T-helper 1 cell treated with Interleukin-12 subunit alpha and Interleukin-12 subunit beta and Interleukin-4 antibody, amounts not matched to agents 30 ng/mL and 1 ng/mL, for 36 hours (primary cell): ENCODE measurements at regions not wholly inside any gene's neighbourhood (a gene's known extent, or its start where the extent isn't known, plus 50 kb on each side); places are given as distances from the start of the nearest gene placed in this dataset.
"Not testable (repeated sequence)": the region's sequence is repeated elsewhere in the genome, so short reads cannot be mapped to it uniquely, and the experiment has no call there.

Source experiments
- intact Hi-C: fragments of 100-400 bp; cut with micrococcal nuclease; formaldehyde crosslinking; loops from one replicate; pipeline ENCODE4 v1.15.1; 2024

- intact Hi-C loops = loop anchor here (5.0 kb wide), 1 partner anchor 256 kb away; no protein-coding TSS in a partner anchor
Measured at GRCh38 chr12:127106041-127106440, 1160.9 kb upstream of the TMEM132C start.

GRCh38 chr12:127106697-127107096 lies 1160.3 kb upstream of the TMEM132C start:
- intact Hi-C loops = loop anchor here (5.0 kb wide), 1 partner anchor 256 kb away; no protein-coding TSS in a partner anchor

DNA sequence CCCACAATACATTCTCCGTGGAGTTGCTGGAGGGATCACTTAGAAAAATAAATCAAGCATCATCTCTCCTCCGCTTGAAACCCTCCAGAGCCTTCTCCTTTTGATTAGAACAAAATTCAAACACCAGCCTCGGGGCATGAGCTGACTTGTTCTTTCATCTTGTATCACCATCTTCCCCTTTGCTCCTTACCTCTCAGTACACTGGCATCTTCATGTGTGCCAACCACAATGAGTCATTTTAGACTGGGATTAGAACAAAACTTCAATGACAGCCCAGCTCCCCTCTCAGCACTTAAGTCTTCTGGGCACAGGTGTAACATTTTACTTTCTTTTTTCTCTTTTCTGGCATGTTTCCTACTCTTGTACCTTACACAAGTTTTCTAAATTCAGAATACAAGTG lies 1159.2 kb upstream of the TMEM132C start:
- intact Hi-C loops = loop anchor here (1.0 to 5.0 kb wide), 4 partner anchors 173 to 274 kb away; no protein-coding TSS in a partner anchor

GRCh38 chr12:127108360-127109215 lies 1158.4 kb upstream of the TMEM132C start:
- intact Hi-C loops = loop anchor here (1.0 to 5.0 kb wide), 4 partner anchors 172 to 273 kb away; no protein-coding TSS in a partner anchor

GRCh38 chr12:127113945-127114344 lies 1153.0 kb upstream of the TMEM132C start:
- intact Hi-C loops = no loop called here

- intact Hi-C loops = no loop called here
Measured at GRCh38 chr12:127115468-127116035, 1151.4 kb upstream of the TMEM132C start.

DNA sequence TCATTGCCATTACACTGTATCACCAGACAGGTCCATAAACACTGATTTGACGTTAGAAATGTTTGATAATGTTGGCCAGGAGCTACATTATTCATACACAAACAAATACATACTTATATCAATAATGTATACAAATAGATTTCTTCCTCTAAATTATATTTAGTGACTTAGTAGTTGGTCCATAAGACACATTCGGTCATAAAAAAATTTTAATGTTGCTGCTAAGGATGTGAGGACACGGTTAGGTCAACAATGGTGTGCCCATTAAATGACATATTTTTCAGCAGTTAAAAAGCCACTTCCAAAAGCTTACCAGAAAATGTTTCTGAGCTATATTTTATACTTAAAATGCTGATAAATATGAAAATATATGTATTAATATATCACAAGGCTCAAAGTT lies 1148.7 kb upstream of the TMEM132C start:
- intact Hi-C loops = no loop called here

DNA sequence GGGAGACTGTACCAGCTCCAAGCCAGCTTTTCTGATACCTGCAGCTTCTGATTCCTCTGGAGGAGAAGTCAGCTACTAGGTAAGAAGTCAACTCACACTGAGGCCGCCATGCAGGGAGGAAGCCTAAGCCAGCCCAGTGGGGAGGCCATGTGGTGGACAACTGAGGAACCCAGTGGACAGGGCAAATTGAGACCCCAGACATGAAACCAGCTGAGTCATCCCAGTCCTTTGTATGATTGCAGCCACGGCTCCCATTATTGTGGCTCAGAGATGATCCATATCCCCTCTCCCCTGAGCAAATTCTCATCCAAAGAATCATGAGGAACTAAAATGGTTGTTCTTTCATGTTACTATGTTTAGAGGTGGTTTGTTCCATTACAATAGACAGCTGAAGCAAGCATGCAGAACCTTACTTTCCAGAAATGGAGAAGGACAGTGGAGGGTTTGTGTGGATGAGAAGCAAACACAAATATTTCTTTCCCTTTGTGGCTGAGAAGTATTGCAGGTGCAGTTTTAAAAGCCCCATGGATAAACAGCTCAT lies 1147.3 kb upstream of the TMEM132C start:
- intact Hi-C loops = no loop called here

- intact Hi-C loops = no loop called here
Measured at GRCh38 chr12:127120851-127121250, 1146.1 kb upstream of the TMEM132C start.

- intact Hi-C loops = no loop called here
Measured at GRCh38 chr12:127121494-127122084, 1145.4 kb upstream of the TMEM132C start.

GRCh38 chr12:127125607-127126259 lies 1141.2 kb upstream of the TMEM132C start:
- intact Hi-C loops = loop anchor here (1.0 to 2.0 kb wide), 2 partner anchors 37 to 42 kb away; no protein-coding TSS in a partner anchor

DNA sequence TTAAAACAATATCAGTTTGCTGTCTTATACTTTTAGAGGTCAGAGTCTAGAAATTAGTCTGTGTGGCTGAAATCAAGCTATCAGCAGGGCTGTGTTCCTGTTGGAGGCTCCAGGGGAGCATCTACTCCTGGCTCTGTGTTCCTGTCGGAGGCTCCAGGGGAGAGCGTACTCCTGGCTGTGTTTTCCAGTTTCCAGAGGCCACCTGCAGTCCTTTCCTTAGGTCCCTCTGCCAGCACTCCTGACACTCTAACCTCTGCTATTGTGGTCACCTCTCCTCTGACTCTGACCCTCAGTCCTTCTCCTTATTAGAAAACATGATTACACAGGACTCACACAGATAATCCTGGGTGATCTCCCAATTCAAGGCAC lies 1140.7 kb upstream of the TMEM132C start:
- intact Hi-C loops = loop anchor here (1.0 to 2.0 kb wide), 2 partner anchors 37 to 43 kb away; no protein-coding TSS in a partner anchor

DNA sequence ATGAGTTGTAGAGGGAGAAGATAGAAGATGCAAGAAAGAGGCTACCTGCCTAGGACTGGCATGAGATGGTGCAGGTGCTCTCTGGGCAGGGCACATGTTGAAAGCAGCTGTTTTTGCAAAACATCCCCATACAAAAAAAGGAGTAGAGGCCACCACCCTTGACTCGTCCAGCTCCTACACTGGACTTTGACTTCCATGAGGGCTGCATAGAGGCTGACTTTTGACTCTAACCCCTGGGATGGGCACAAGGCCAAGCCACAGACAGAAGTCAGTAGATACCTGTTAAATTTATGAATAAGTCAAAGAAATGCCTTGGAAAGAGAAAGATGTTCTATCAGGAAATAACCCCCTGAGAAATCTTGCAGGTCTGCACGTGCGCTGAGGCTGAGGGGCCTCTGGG lies 1139.1 kb upstream of the TMEM132C start:
- intact Hi-C loops = loop anchor here (2.0 kb wide), 1 partner anchor 35 kb away; no protein-coding TSS in a partner anchor

DNA sequence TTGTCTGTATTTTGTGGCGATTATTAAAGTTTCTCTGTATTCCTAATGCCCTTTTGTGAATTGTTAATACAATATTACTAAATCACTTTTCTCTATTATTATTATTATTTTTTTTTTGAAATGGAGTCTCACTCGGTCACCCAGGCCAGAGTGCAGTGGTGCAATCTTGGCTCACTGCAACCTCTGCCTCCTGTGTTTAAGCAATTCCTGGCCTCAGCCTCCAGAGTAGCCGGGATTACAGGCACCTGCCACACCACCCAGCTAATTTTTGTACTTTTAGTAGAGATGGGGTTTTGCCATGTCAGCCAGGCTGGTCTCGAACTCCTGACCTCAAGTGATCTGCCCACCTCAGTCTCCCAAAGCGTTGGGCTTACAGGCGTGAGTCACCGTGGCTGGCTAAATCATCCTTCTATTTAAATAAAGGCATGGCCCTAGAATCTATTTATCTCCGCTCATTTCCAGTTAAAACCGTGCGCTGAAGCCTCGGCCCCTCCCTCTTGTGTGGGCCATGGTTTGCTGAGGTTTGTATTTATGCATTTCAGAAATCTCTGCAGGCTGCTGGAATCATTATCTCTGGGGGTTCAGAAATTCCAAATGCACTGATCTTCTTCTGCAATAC lies 1136.4 kb upstream of the TMEM132C start:
- intact Hi-C loops = no loop called here

GRCh38 chr12:127133675-127134335 lies 1133.2 kb upstream of the TMEM132C start:
- intact Hi-C loops = no loop called here

DNA sequence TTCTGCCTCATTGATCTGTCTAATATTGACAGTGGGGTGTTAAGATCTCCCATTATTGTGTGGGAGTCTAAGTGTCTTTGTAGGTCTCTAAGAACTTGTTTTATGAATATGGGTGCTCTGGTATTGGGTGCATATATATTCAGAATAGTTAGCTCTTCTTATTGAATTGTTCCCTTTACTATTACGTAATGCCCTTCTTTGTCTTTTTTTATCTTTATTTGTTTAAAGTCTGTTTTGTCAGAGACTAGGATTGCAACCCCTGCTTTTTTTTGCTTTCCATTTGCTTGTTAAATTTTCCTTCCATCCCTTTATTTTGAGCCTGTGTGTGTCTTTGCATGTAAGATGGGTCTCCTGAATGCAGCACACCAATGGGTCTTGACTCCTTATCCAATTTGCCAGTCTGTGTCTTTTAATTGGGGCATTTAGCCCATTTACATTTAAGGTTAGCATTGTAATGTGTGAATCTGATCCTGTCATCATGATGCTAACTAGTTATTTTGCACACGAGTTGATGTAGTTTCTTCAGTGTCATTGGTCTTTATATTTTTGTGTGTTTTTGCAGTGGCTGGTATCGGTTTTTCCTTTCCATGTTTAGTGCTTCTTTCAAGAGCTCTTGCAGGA lies 1126.0 kb upstream of the TMEM132C start:
- intact Hi-C loops = not testable (repeated sequence)

DNA sequence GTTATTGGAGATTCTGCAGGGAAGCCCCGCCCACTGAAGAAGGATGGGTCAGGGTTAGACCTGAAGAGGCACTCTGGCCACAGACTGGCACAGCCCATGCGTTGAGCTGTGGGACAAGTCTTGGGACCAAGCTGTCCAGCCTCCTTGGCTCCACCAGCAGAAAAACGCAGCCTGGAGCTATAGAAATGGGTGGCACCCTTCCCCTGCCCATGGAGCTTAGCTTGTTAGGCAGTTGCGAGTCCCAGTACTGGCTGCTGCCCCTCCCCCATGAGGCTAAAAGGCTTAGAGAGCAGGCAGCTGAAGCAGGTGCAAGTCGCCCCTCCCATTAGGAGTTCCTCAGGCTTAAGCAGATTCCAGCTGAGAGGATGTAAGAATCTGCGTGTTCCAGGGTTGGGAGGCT lies 1124.0 kb upstream of the TMEM132C start:
- intact Hi-C loops = no loop called here

DNA sequence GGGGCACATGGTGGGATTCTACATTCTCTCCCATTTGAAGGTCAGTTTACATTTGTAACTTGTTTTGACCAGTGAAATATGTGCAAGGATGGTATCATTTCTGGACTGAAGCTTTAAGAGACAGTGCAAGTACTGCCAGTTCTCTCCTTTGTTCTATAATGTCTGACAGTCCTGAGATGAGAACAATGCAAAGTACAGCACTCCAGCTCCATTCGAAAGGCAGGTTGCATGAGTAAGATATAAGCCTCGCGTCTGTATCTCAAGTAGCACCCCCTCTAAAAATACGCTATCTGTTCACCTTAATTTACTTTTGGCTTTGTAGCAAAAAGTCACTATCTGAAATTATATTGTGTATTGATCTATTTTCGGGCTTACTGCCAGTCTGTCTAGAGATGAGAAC lies 1122.2 kb upstream of the TMEM132C start:
- intact Hi-C loops = no loop called here

DNA sequence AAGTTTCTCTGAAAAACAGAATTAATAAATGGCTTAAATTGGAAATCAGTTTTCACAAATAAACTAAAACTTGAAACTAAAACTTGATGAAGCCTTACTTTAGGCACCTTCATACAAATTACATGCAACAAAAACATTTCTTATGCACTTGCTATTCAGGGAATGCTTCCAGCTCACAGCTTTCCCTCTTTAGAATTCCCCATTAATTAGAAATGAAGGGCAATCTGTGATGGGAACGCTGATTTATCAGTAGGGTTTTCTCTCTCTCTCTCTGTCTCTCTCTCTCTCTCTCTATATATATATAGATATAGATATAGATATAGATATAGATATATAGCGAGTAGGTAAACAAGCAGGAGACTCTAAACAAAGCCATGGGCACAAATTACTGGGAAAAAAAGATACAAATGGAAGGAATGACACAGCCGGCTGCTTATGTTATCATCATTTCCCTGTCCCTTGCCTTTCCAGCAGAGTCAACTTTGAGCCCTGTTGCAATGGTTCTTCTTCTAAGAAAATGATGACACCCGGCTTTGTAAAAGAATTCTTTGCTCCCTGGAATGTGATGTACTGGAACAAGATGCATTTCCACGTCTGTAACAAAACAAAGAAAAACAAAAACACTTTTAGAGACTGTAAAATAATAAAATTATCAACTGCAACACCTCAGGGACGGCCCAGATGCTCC lies 1121.6 kb upstream of the TMEM132C start:
- intact Hi-C loops = no loop called here
